Upper lobe of left lung (tissue), 4 donors: ENCODE measurements at regions not wholly inside any gene's neighbourhood (a gene's known extent, or its start where the extent isn't known, plus 50 kb on each side); places are given as distances from the start of the nearest gene placed in this dataset.

Experiments
- POLR2AphosphoS5 ChIP-seq, 2 donors: sonication (generic); formaldehyde crosslinking; IDR thresholded peaks; one replicate each; pipeline ENCODE4 v1.5.1; 2017; ENCODE audit warnings: antibody characterized with exemption in 2 of 2
- TF ChIP-seq, protein P1 (sequence below), 6 experiments: fragments of 450-650 bp in 4 of 6; fragments of 200-600 bp in 2 of 6; sonication (generic) in 2 of 6; IDR thresholded peaks; one replicate each; pipeline ENCODE4 v1.5.1; 2016 to 2019; ENCODE audit warnings: antibody characterized with exemption in 6 of 6

GRCh38 chr2:200170221-200170620 is 136.3 kb upstream of the SPATS2L start:
- no peak for TF ChIP-seq POLR2AphosphoS5 (IDR thresholded peaks at IDR 0.05)
- TF ChIP-seq, protein P1, sequence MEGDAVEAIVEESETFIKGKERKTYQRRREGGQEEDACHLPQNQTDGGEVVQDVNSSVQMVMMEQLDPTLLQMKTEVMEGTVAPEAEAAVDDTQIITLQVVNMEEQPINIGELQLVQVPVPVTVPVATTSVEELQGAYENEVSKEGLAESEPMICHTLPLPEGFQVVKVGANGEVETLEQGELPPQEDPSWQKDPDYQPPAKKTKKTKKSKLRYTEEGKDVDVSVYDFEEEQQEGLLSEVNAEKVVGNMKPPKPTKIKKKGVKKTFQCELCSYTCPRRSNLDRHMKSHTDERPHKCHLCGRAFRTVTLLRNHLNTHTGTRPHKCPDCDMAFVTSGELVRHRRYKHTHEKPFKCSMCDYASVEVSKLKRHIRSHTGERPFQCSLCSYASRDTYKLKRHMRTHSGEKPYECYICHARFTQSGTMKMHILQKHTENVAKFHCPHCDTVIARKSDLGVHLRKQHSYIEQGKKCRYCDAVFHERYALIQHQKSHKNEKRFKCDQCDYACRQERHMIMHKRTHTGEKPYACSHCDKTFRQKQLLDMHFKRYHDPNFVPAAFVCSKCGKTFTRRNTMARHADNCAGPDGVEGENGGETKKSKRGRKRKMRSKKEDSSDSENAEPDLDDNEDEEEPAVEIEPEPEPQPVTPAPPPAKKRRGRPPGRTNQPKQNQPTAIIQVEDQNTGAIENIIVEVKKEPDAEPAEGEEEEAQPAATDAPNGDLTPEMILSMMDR (IDR thresholded peaks at IDR 0.05): no peak
